Activated naive CD8-positive, alpha-beta T cell treated with anti-CD3 and anti-CD28 coated beads for 36 hours (primary cell): ENCODE measurements at regions not wholly inside any gene's neighbourhood (a gene's known extent, or its start where the extent isn't known, plus 50 kb on each side); places are given as distances from the start of the nearest gene placed in this dataset.
"Not testable (repeated sequence)": the region's sequence is repeated elsewhere in the genome, so short reads cannot be mapped to it uniquely, and the experiment has no call there.

Experiments used
- DNase-seq: peaks from one replicate; pipeline ENCODE4 v3.0.0; 2021
- H3K27ac Mint-ChIP-seq: one replicate; pipeline ENCODE4 v1.8.0; 2022; ENCODE audit warnings: mild to moderate bottlenecking, moderate library complexity, mixed read lengths
- H3K27me3 Mint-ChIP-seq: one replicate; pipeline ENCODE4 v1.8.0; 2022; ENCODE audit warnings: mild to moderate bottlenecking, mixed read lengths
- H3K36me3 Mint-ChIP-seq: one replicate; pipeline ENCODE4 v1.8.0; 2021; ENCODE audit warnings: mild to moderate bottlenecking, mixed read lengths
- H3K4me1 Mint-ChIP-seq: one replicate; pipeline ENCODE4 v1.8.0; 2021; ENCODE audit warnings: mixed read lengths
- H3K4me3 Mint-ChIP-seq: one replicate; pipeline ENCODE4 v1.8.0; 2022; ENCODE audit warnings: mild to moderate bottlenecking, moderate library complexity, mixed read lengths
- H3K9me3 Mint-ChIP-seq: one replicate; pipeline ENCODE4 v1.8.0; 2022; ENCODE audit warnings: mixed read lengths

DNA sequence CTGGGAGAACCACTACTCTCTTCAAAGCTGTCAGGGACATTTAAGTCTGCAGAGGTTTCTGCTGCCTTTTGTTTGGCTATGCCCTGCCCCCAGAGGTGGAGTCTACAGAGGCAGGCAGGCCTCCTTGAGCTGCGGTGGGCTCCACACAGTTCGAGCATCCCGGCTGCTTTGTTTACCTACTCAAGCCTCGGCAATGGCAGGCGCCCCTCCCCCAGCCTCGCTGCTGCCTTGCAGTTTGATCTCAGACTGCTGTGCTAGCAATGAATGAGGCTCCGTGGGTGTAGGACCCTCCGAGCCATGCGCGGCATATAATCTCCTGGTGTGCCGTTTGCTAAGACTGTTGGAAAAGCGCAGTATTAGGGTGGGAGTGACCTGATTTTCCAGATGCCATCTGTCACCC, 115.3 kb upstream of the WNT7A start:
- Mint-ChIP-seq H3K27me3 (peaks cover 11% of the 10 kb centered on the region), H3K9me3 (peaks cover 14% of the 10 kb centered on the region)
- DNase-seq, H3K27ac Mint-ChIP-seq, H3K4me1 Mint-ChIP-seq, H3K36me3 Mint-ChIP-seq, H3K4me3 Mint-ChIP-seq: not testable (repeated sequence)

DNA sequence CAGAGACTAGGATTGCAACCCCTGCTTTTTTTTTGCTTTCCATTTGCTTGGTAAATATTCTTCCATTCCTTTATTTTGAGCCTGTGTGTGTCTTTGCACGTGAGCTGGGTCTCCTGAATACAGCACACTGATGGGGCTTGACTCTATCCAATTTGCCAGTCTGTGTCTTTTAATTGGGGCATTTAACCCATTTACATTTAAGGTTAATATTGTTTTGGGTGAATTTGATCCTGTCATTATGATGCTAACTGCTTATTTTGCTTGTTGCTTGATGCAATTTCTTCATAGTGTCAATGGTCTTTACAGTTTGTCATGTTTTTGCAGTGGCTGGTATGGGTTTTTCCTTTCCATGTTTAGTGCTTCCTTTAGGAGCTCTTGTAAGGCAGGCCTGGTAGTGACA, 109.1 kb upstream of the WNT7A start:
- not testable (repeated sequence) for DNase-seq, H3K27me3 Mint-ChIP-seq, H3K36me3 Mint-ChIP-seq, H3K4me3 Mint-ChIP-seq, H3K4me1 Mint-ChIP-seq, H3K27ac Mint-ChIP-seq
- H3K9me3 Mint-ChIP-seq: peaks cover 37% of the 10 kb centered on the region

DNA sequence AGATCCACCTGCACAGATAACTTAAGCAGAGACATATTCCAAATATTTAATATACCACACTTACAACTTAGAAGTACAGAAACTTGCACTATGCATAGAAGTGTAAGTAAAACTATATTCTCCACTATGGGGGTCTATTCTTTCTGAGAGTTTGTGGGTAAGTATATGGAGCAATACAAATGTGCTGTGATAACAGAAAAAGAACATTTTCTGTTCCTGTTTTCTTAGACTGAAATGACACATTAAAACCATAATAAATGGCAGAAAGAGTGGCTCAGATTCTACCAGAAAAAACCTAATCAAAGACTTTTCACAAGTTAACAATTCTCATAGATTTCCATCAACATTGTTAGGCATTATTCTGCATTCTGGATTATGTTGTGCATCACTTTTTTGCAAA, 96.6 kb upstream of the WNT7A start:
- Mint-ChIP-seq H3K9me3 (peaks cover 31% of the 10 kb centered on the region), H3K4me1 (no peaks in the 10 kb centered on the region), H3K4me3 (no peak overlapping the region), H3K27ac (no peak overlapping the region), H3K27me3 (no peaks in the 10 kb centered on the region), H3K36me3 (peaks cover 7% of the 10 kb centered on the region)
- DNase-seq: no peak

DNA sequence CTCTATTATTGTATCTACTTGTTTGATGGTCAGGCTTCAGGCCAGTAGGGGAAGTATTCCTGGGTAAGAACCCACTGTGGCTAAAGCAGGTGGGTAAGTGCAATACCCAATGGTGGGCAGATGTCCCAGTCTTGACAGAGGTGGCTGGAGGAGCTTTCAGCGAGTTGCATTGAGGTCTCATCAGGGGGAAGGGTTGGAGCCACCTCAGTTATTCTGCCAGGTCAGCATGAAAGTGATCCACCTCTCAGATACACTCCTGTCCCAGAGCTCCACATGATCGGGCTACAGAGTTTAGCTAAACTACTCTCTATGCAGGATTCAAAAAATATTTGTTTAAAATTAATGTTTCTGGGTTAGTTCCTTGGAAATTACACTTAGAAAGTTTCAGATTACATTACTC, 95.8 kb upstream of the WNT7A start:
- Mint-ChIP-seq H3K4me3 (no peak overlapping the region), H3K4me1 (no peaks in the 10 kb centered on the region), H3K27me3 (no peaks in the 10 kb centered on the region), H3K27ac (no peak overlapping the region), H3K36me3 (peaks cover 7% of the 10 kb centered on the region), H3K9me3 (peaks cover 34% of the 10 kb centered on the region)
- DNase-seq: no peak

DNA sequence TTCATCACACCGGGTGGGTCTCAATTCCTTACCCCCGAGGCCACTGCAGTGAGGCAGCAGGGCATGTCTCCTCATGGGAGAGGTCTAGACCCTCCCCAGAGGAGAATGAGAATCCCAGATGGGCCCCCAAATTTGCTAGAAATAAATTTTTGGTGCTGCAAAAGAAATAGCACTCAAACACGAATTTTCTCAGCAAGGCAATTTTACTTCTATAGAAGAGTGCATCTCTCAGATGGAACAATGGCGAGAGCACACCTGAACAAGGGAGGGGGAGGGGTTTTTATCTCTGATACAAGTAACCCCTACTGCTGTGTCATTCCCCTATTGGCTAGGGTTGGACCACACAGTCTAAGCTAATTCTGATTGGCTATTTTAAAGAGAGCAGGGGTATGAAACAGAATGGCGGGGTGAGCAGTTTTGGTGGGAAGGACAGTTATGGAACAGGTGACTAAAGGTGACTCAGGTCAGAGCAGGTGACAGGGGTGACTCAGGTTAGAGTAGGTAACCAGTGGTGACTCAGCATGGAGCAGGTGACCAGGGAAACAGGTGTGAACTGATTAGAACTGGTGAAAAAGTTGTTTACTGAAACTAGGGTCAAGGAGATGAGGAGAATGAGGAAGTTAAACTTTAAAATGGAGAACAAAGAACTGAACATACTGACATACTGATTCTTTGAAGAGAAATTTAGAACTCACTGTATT, 93.0 kb upstream of the WNT7A start:
- DNase-seq: no peak
- H3K27me3 Mint-ChIP-seq: peaks cover 9% of the 10 kb centered on the region

DNA sequence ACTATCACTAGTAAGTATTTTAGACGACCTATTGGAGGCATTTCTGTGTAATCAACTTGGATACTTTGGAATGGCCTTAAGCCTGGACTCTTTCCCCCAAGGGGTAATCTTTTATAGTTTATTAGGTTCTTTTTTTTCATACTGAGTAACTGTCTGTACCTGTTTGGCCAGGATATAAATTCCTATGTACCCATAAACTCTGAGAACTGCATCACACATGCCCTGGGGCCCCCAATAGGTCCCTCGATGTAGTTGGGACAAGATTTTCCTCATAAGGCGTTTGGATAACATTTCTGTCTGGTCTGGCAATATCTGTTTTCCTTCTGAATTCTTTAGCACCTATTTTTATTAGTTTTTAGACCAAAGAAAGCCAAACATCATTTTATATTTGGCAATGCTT, 86.4 kb upstream of the WNT7A start:
- H3K27me3 Mint-ChIP-seq: peaks cover 31% of the 10 kb centered on the region
- DNase-seq: no peak
- no peak overlapping the region for H3K27ac Mint-ChIP-seq
- no peaks in the 10 kb centered on the region for H3K36me3 Mint-ChIP-seq
- peaks cover 3% of the 10 kb centered on the region for H3K9me3 Mint-ChIP-seq
- H3K4me1 Mint-ChIP-seq: no peaks in the 10 kb centered on the region
- H3K4me3 Mint-ChIP-seq: no peak overlapping the region

More for the DNA sequence above, 93.0 kb upstream of the WNT7A start:
- H3K9me3 Mint-ChIP-seq: peaks cover 31% of the 10 kb centered on the region
- no peak overlapping the region for H3K27ac Mint-ChIP-seq
- peaks cover 7% of the 10 kb centered on the region for H3K36me3 Mint-ChIP-seq
- no peaks in the 10 kb centered on the region for H3K4me1 Mint-ChIP-seq
- no peak overlapping the region for H3K4me3 Mint-ChIP-seq

DNA sequence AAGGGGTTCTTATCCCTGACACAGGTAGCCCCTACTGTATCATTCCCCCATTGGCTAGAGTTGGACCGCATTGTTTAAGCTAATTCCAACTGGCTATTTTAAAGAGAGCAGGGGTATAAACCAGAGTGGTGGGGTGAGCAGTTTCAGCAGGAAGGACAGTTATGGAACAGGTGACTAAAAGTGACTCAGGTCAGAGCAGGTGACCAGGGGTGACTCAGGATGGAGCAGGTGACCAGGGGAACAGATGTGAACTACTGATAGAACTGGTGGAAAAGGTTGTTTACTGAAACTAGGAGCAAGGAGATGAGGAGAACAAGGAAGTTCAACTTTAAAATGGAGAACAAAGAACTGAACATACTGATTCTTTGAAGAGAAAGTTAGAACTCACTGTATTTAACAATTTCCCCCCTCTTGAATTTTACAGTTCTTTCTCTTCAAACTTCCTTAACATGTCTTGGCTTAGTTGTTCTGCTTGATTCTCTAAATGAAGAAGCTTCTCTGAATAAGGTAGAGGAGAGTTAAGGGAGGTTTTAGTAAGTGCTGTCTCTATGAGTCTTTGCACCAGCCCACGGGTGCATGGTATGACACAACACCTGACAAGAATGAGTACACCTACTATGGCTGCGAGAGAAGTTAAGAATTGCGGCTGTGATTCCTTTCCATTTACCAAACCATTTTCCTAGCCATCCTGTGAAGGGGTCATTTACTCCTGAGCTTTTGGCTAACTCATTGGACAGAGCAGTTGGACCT, 83.4 kb upstream of the WNT7A start:
- no peak for DNase-seq
- H3K4me3 Mint-ChIP-seq: no peak overlapping the region
- H3K27ac Mint-ChIP-seq: no peak overlapping the region
- peaks cover 3% of the 10 kb centered on the region for H3K36me3 Mint-ChIP-seq
- H3K4me1 Mint-ChIP-seq: no peaks in the 10 kb centered on the region
- peaks cover 5% of the 10 kb centered on the region for H3K9me3 Mint-ChIP-seq
- H3K27me3 Mint-ChIP-seq: peaks cover 22% of the 10 kb centered on the region

DNA sequence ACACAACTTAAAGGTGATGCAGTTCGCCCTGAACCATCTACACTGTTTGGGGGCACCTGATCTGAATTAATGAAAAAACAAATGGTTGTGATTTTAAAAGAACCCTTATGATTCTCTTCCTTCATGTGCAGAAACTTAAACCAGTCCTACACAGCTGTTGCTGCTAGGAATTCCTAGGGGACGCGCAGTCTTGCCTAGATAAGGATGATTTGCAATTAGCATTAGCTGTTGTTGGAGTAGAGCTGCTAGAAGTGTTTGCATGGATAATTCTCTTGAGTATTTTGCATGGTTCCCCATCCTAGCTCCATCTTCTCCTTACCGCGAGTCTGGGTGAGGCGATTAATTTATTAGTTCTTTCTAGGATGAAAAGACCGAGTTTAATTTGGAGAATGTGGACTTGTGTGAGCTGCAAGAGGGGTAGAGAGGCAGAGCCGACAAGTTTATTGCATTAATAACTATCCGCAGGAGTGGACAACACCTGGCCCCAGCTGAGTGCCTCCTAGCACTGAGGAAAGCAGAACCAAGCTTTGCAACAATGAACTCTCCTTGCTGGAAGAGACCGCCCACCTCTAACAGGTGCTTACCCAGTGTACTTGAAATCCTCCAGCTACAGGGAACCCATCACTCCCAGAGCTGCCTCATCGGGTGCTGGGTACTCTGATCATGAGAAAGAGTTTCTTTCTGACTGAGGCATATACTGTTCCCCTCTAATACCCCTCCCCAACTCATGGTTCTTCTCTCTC, 75.0 kb upstream of the WNT7A start:
- H3K4me1 Mint-ChIP-seq: no peaks in the 10 kb centered on the region
- no peak overlapping the region for H3K4me3 Mint-ChIP-seq
- no peak for DNase-seq
- peaks cover 8% of the 10 kb centered on the region for H3K27me3 Mint-ChIP-seq
- no peak overlapping the region for H3K27ac Mint-ChIP-seq
- peaks cover 9% of the 10 kb centered on the region for H3K9me3 Mint-ChIP-seq
- peaks cover 2% of the 10 kb centered on the region for H3K36me3 Mint-ChIP-seq

DNA sequence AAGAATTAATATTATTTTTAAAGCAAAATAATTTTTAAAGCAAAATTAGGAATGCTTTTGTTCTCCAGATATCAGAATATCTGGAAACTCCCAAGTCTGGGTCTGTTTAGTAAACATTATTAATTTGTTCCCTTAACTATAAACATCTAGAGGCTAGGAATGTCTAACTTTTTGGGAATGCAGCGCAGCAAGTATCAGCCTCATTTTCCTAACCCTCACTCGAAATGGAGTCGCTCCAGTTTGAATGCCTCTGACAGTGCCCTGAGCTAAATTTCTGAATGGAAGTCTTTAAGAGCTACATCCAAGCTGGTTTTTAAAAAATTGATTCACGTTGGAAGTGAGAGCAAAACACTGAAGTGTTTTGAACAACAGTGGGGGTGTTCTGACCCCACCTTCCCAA, 74.4 kb upstream of the WNT7A start:
- H3K4me1 Mint-ChIP-seq: no peaks in the 10 kb centered on the region
- H3K4me3 Mint-ChIP-seq: no peak overlapping the region
- DNase-seq: no peak
- H3K36me3 Mint-ChIP-seq: peaks cover 2% of the 10 kb centered on the region
- H3K27ac Mint-ChIP-seq: no peak overlapping the region
- peaks cover 8% of the 10 kb centered on the region for H3K9me3 Mint-ChIP-seq
- H3K27me3 Mint-ChIP-seq: peaks cover 11% of the 10 kb centered on the region

DNA sequence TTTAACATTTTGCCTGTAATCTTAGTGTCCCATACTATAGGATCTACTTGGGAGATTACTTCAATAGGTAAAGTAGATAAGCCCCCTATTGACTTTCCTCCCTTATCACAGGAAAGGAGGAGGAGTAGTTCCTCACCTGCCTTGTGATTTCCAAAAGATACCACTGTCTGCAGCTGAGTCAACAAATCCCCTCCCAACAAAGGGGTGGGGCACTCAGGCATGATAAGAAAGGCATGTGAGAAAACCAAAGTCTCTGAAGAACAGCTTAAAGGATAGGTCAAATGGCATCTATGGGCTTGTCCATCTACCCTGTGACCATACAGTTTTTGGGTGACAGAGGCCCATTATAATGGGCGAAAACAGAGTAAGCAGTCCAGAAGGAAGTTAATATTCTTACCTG, 71.3 kb upstream of the WNT7A start:
- no peak overlapping the region for H3K4me3 Mint-ChIP-seq
- peaks cover 16% of the 10 kb centered on the region for H3K9me3 Mint-ChIP-seq
- DNase-seq: no peak
- H3K36me3 Mint-ChIP-seq: peaks cover 9% of the 10 kb centered on the region
- peaks cover 27% of the 10 kb centered on the region for H3K27me3 Mint-ChIP-seq
- no peak overlapping the region for H3K27ac Mint-ChIP-seq
- no peaks in the 10 kb centered on the region for H3K4me1 Mint-ChIP-seq

DNA sequence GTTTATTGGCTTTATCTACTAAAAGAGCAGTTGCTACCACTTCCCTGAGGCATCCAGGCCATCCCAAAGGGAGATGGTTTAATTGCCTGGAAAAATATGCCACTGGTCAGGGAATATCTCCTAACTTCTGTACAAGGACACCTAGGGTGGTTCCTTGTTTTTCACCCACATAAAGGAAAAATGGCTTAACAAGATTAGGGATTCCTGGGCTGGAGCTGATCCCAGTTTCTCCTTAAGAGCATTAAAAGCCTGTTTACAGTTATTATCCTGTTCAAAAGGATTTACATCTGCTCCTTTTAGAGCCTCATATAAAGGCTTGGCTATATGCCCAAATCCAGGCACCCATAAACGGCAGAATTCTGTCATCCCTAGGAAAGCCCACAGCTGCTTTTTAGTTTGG, 70.2 kb upstream of the WNT7A start:
- H3K27me3 Mint-ChIP-seq: peaks cover 31% of the 10 kb centered on the region
- no peak overlapping the region for H3K27ac Mint-ChIP-seq
- no peak for DNase-seq
- H3K9me3 Mint-ChIP-seq: peaks cover 23% of the 10 kb centered on the region
- H3K36me3 Mint-ChIP-seq: peaks cover 12% of the 10 kb centered on the region
- H3K4me3 Mint-ChIP-seq: no peak overlapping the region
- no peaks in the 10 kb centered on the region for H3K4me1 Mint-ChIP-seq

DNA sequence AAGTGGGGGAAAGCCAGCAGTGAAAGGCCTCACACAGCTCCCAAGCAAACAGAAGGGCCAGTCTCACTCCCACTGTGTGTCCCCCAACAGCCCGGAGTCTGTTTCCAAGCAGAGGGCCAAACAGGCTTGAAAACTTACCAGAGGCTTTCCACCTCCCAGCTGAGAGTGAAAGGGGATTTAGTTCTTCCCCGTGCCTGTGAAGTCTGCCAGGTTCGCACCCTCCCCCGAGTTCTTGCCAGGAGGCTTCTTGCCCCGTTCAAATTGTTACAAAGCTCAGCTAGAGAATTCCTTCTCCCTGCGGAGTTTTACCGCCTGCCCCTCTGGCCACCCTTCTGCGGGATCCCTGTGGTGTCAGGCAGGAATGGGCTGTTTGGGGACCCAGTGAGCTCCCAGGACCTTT, 68.0 kb upstream of the WNT7A start:
- no peak for DNase-seq
- Mint-ChIP-seq H3K27me3 (peaks cover 31% of the 10 kb centered on the region), H3K4me1 (no peaks in the 10 kb centered on the region), H3K4me3 (no peak overlapping the region), H3K27ac (no peak overlapping the region), H3K36me3 (peaks cover 12% of the 10 kb centered on the region), H3K9me3 (peaks cover 27% of the 10 kb centered on the region)

DNA sequence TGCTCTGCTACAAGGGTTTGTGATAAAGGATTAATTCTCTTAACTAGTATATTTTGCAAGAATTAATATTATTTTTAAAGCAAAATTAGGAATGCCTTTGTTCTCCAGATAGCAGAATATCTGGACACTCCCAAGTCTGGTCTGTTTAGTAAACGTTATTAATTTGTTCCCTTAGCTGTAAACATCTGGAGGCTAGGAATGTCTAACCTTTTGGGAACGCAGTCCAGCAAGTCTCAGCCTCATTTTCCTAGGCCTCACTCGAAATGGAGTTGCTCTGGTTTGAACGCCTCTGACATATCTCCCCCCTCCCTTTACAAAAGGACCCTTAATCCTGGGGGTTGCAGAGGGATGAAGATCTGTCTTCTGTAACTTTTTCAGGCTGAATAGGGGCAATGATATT, 59.3 kb upstream of the WNT7A start:
- no peak overlapping the region for H3K27ac Mint-ChIP-seq
- no peaks in the 10 kb centered on the region for H3K4me1 Mint-ChIP-seq
- no peak for DNase-seq
- peaks cover 14% of the 10 kb centered on the region for H3K27me3 Mint-ChIP-seq
- H3K4me3 Mint-ChIP-seq: no peak overlapping the region
- no peaks in the 10 kb centered on the region for H3K9me3 Mint-ChIP-seq
- no peaks in the 10 kb centered on the region for H3K36me3 Mint-ChIP-seq

DNA sequence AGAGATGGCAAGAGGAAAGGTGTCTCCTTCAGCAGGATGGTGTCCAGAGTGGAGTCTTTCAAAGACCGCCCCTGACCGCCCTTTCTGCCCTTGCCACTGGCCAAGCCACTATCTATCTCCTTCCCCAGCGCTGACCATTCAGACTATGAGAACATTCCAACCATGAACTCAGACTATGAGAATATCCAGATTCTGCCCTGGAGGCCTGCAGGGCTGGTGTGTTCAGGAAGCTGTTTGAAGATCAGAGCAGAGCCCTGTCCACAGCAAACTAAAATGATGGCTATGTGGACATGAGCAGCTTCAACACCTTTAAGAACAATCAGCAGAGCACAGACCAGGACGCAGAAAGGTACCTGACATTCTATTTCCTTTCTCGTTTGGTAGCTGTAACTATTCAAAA, 57.3 kb upstream of the WNT7A start:
- H3K9me3 Mint-ChIP-seq: no peaks in the 10 kb centered on the region
- peaks cover 3% of the 10 kb centered on the region for H3K4me1 Mint-ChIP-seq
- H3K36me3 Mint-ChIP-seq: peaks cover 4% of the 10 kb centered on the region
- H3K27me3 Mint-ChIP-seq: peaks cover 29% of the 10 kb centered on the region
- no peak for DNase-seq
- H3K4me3 Mint-ChIP-seq: no peak overlapping the region
- H3K27ac Mint-ChIP-seq: no peak overlapping the region

DNA sequence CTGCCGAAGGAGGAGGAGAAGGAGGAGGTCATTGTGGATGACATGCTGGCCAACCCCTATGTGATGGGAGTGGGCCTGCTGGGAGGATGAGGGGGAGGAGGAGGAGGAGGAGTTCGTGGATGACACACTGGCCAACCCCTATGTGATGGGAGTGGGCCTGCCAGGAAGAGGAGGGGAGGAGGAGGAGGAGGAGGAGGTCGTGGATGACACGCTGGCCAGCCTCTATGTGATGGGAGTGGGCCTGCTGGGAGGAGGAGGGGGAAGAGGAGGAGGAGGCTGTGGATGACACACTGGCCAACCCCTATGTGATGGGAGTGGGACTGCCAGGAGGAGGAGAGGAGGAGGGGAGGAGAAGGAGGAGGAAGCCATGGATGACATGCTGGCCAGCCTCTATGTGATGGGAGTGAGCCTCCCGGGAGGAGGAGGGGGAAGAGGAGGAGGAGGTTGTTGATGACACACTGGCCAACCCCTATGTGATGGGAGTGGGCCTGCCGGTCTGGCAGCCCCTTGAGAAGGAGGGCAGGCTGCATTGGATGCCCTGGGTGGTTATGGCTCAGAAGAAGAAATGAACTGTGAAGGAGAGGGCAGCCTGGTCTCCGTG, 55.7 kb upstream of the WNT7A start:
- no peak for DNase-seq
- H3K4me3 Mint-ChIP-seq: no peak overlapping the region
- H3K27me3 Mint-ChIP-seq: peaks cover 41% of the 10 kb centered on the region
- peaks cover 3% of the 10 kb centered on the region for H3K4me1 Mint-ChIP-seq
- peaks cover 6% of the 10 kb centered on the region for H3K9me3 Mint-ChIP-seq
- peaks cover 4% of the 10 kb centered on the region for H3K36me3 Mint-ChIP-seq
- H3K27ac Mint-ChIP-seq: no peak overlapping the region
